ENCODE measurements at regions not wholly inside any gene's neighbourhood (a gene's known extent, or its start where the extent isn't known, plus 50 kb on each side); places are given as distances from the start of the nearest gene placed in this dataset.

- no peak for DNase-seq (ENCODE audit: low read depth, low spot score)
- dilution Hi-C loops (cut with MboI; ENCODE audit: extremely low pct_ligation_motif_present, low sequenced_read_pairs), result no loop called here
- H3K27ac ChIP-seq (ENCODE audit: insufficient read depth, low read depth, low read length), result no peak overlapping the region
- ChIA-PET POLR2A (no interaction called here), CTCF (interaction anchor here (1.1 kb wide), 1 partner anchor 13 kb away, joined by 4 read pairs; no protein-coding TSS in a partner anchor)
- H4K20me1 ChIP-seq (replicated peaks; ENCODE audit: control insufficient read depth, extremely low read depth, insufficient read depth, low read length), result no peaks in the 10 kb centered on the region
- no peaks in the 10 kb centered on the region for H3K79me2 ChIP-seq (ENCODE audit: control insufficient read depth, insufficient read depth, low read length)
- TF ChIP-seq JUN (IDR thresholded peaks at IDR 0.05; ENCODE audit: borderline replicate concordance, insufficient read depth, insufficient read length, low read depth) (no peak), EZH2 (IDR thresholded peaks at IDR 0.05; ENCODE audit: borderline replicate concordance, low read depth, low read length, severe bottlenecking) (no peak), FOS (IDR thresholded peaks at IDR 0.05; ENCODE audit: borderline replicate concordance, insufficient read depth, low read length) (no peak), MAX (IDR thresholded peaks at IDR 0.05; ENCODE audit: insufficient read depth, insufficient read length) (no peak), POLR2A (IDR thresholded peaks at IDR 0.05; ENCODE audit: low read depth, low read length) (no peak), MYC (IDR thresholded peaks at IDR 0.05; ENCODE audit: low read depth, low read length) (no peak), POLR2AphosphoS5 (IDR thresholded peaks at IDR 0.05; ENCODE audit: insufficient read depth, low read depth, low read length) (no peak)
- TF ChIP-seq, protein P1, sequence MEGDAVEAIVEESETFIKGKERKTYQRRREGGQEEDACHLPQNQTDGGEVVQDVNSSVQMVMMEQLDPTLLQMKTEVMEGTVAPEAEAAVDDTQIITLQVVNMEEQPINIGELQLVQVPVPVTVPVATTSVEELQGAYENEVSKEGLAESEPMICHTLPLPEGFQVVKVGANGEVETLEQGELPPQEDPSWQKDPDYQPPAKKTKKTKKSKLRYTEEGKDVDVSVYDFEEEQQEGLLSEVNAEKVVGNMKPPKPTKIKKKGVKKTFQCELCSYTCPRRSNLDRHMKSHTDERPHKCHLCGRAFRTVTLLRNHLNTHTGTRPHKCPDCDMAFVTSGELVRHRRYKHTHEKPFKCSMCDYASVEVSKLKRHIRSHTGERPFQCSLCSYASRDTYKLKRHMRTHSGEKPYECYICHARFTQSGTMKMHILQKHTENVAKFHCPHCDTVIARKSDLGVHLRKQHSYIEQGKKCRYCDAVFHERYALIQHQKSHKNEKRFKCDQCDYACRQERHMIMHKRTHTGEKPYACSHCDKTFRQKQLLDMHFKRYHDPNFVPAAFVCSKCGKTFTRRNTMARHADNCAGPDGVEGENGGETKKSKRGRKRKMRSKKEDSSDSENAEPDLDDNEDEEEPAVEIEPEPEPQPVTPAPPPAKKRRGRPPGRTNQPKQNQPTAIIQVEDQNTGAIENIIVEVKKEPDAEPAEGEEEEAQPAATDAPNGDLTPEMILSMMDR (IDR thresholded peaks at IDR 0.05; ENCODE audit: extremely low read depth in 1 of 2, insufficient read depth in 1 of 2, low read depth in 1 of 2, low read length in 2 of 2), result no peak
- H2AFZ ChIP-seq (ENCODE audit: low read depth, low read length), result no peak overlapping the region
- H3K27me3 ChIP-seq (ENCODE audit: control insufficient read depth in 2 of 2, insufficient read depth in 2 of 2, low read length in 2 of 2), result no peaks in the 10 kb centered on the region
- intact Hi-C loops (cut with micrococcal nuclease), result no loop called here
- no peaks in the 10 kb centered on the region for H3K4me1 ChIP-seq (ENCODE audit: control insufficient read depth, extremely low read depth, insufficient read depth, low read length)
- no peak overlapping the region for H3K4me2 ChIP-seq (ENCODE audit: insufficient read depth, low read length)
- no TSS peak for BruUV-seq (replicated peaks)
- no peak for FAIRE-seq
- H3K9ac ChIP-seq (replicated peaks; ENCODE audit: extremely low read depth, insufficient read depth, low read length), result no peak overlapping the region
- no peak overlapping the region for H3K4me3 ChIP-seq (replicated peaks in 1 of 3; ENCODE audit: insufficient read depth in 1 of 3, low read depth in 1 of 3, low read length in 3 of 3)
- no peaks in the 10 kb centered on the region for H3K9me1 ChIP-seq (replicated peaks; ENCODE audit: control insufficient read depth, extremely low read depth, insufficient read depth, low read length)
- H3K9me3 ChIP-seq (replicated peaks; ENCODE audit: control insufficient read depth, insufficient read depth, low read length), result no peaks in the 10 kb centered on the region
- no peaks in the 10 kb centered on the region for H3K36me3 ChIP-seq (ENCODE audit: control insufficient read depth in 2 of 2, extremely low read depth in 1 of 2, insufficient read depth in 2 of 2, low read length in 2 of 2)
These were observed 63.0 kb upstream of the PTPN3 start for GRCh38 chr9:109561137-109561536.

Measured in endothelial cell of umbilical vein (primary cell).